Mucosa of descending colon (tissue), 3 donors: ENCODE measurements at regions not wholly inside any gene's neighbourhood (a gene's known extent, or its start where the extent isn't known, plus 50 kb on each side); places are given as distances from the start of the nearest gene placed in this dataset.

Source experiments
- ATAC-seq: fragments of 200-7000 bp; cut with Tn5 transposase; one replicate; pipeline ENCODE4 v1.9.1; 2020; ENCODE audit warnings: mild to moderate bottlenecking, moderate library complexity
- DNase-seq, 3 donors: peaks; one replicate each; pipeline ENCODE4 v3.0.0-alpha.2; 2020
- H3K36me3 ChIP-seq: fragments of 200-600 bp; one replicate; pipeline ENCODE4 v1.8.0; 2021; ENCODE audit warnings: low read depth, mild to moderate bottlenecking
- H3K4me1 ChIP-seq: fragments of 200-600 bp; one replicate; pipeline ENCODE4 v1.8.0; 2021; ENCODE audit warnings: low read depth, mild to moderate bottlenecking
- H3K4me3 ChIP-seq: fragments of 200-600 bp; one replicate; pipeline ENCODE4 v1.8.0; 2021; ENCODE audit warnings: mild to moderate bottlenecking
- H3K9me3 ChIP-seq: fragments of 200-600 bp; one replicate; pipeline ENCODE4 v1.8.0; 2021; ENCODE audit warnings: mild to moderate bottlenecking
- CTCF ChIP-seq: fragments of 200-600 bp; IDR thresholded peaks from one replicate; pipeline ENCODE4 v1.8.0; 2022; ENCODE audit warnings: antibody characterized with exemption, mild to moderate bottlenecking
- intact Hi-C, 2 donors: fragments of 100-400 bp; cut with DNase I in 1 of 2; cut with micrococcal nuclease in 1 of 2; formaldehyde crosslinking; loops; one replicate each; pipeline versions ENCODE4 v1.11.0 to v1.11.1; 2022; cut with DNase I, micrococcal nuclease
- donor health status: DM: no; HTN: no; CAD: no; lungs with moderate emphysema.
- donor health status: DM: no; HTN: no; CAD: no.
- donor health status: DM: no; HTN: yes; CAD: no.

GRCh38 chr11:69348414-69349235 lies 54.7 kb downstream of the MYEOV start:
- H3K36me3 ChIP-seq: no peaks in the 10 kb centered on the region
- intact Hi-C loops: no loop called here
- no peak overlapping the region for H3K4me3 ChIP-seq
- H3K9me3 ChIP-seq: no peaks in the 10 kb centered on the region
- no peak for TF ChIP-seq CTCF
- no peaks in the 10 kb centered on the region for H3K4me1 ChIP-seq
- no peak for ATAC-seq
- DNase-seq: no peak

- intact Hi-C loops: no loop called here
- DNase-seq: no peak
- ATAC-seq: no peak
- no peaks in the 10 kb centered on the region for H3K4me1 ChIP-seq
- no peaks in the 10 kb centered on the region for H3K9me3 ChIP-seq
- H3K36me3 ChIP-seq: no peaks in the 10 kb centered on the region
- H3K4me3 ChIP-seq: no peak overlapping the region
- TF ChIP-seq CTCF: no peak
Observed at GRCh38 chr11:69350040-69350439, 56.1 kb downstream of the MYEOV start.

- intact Hi-C loops: no loop called here
- no peaks in the 10 kb centered on the region for H3K36me3 ChIP-seq
- no peak for ATAC-seq
- H3K9me3 ChIP-seq: no peaks in the 10 kb centered on the region
- no peaks in the 10 kb centered on the region for H3K4me1 ChIP-seq
- no peak for DNase-seq
- TF ChIP-seq CTCF: no peak
- no peak overlapping the region for H3K4me3 ChIP-seq
Observed at GRCh38 chr11:69350596-69350995, 56.6 kb downstream of the MYEOV start.

- no peak for TF ChIP-seq CTCF
- intact Hi-C loops: no loop called here
- DNase-seq (no peak), ATAC-seq (no peak)
- Histone ChIP-seq H3K4me1 (no peaks in the 10 kb centered on the region), H3K4me3 (no peak overlapping the region), H3K36me3 (no peaks in the 10 kb centered on the region), H3K9me3 (no peaks in the 10 kb centered on the region)
Observed at GRCh38 chr11:69351460-69351859, 57.5 kb downstream of the MYEOV start.

GRCh38 chr11:69352166-69352565 lies 58.2 kb downstream of the MYEOV start:
- H3K9me3 ChIP-seq: no peaks in the 10 kb centered on the region
- H3K4me1 ChIP-seq: no peaks in the 10 kb centered on the region
- no peak for TF ChIP-seq CTCF
- ATAC-seq (no peak), DNase-seq (no peak)
- no peaks in the 10 kb centered on the region for H3K36me3 ChIP-seq
- no peak overlapping the region for H3K4me3 ChIP-seq
- intact Hi-C loops: no loop called here
